A549 (cell line): ENCODE measurements at regions not wholly inside any gene's neighbourhood (a gene's known extent, or its start where the extent isn't known, plus 50 kb on each side); places are given as distances from the start of the nearest gene placed in this dataset.

ENCODE experiments used
- ATAC-seq, 2 experiments: fragments of 200-7000 bp in 1 of 2; fragments of >200 bp in 1 of 2; cut with Nextera tagmentation in 1 of 2; cut with Tn5 transposase in 1 of 2; 3 replicates each; pipeline versions ENCODE4 v1.8.0 to v1.9.1; 2018 to 2020; ENCODE audit warnings: mild to moderate bottlenecking in 1 of 2, moderate library complexity in 1 of 2
- CTCF ChIA-PET: fragments of 300-600 bp; sonication (Branson Sonifier 250); formaldehyde crosslinking; extraction: SDS; loops from one replicate; lab custom pipeline; 2021; ENCODE audit warnings: antibody characterized with exemption, inconsistent platforms; lab: Yijun Ruan, JAX
- POLR2A ChIA-PET: fragments of 350-600 bp; formaldehyde crosslinking; extraction: SDS; loops from one replicate; lab custom pipeline; 2021; ENCODE audit warnings: antibody characterized with exemption, inconsistent platforms; lab: Yijun Ruan, JAX
- DNase-seq, 2 experiments: peaks; one replicate each; pipeline versions ENCODE4 v3.0.0 to v3.0.0-alpha.2; 2011 to 2016; ENCODE audit warnings: low read depth in 1 of 2, low spot score in 1 of 2
- FAIRE-seq: peaks from 2 replicates; lab custom pipeline; 2011; peaks lifted over from hg19 to GRCh38; lab: Jason Lieb, UNC
- H3K27ac ChIP-seq, 2 experiments: fragments of >200 bp; sonication (Bioruptor Twin); formaldehyde crosslinking; 3 replicates each; pipeline ENCODE4 v1.5.1; 2016 to 2017
- H3K4me1 ChIP-seq: fragments of >200 bp; sonication (Bioruptor Twin); formaldehyde crosslinking; 3 replicates; pipeline ENCODE4 v1.6.1; 2016
- H3K4me2 ChIP-seq: fragments of >200 bp; sonication (Bioruptor Twin); formaldehyde crosslinking; 3 replicates; pipeline ENCODE4 v1.6.1; 2016
- H3K4me3 ChIP-seq: fragments of >200 bp; sonication (Bioruptor Twin); formaldehyde crosslinking; 3 replicates; pipeline ENCODE4 v1.5.1; 2016
- H3K9me3 ChIP-seq: fragments of >200 bp; sonication (Bioruptor Twin); formaldehyde crosslinking; 3 replicates; pipeline ENCODE4 v1.6.1; 2016
- CBX2 ChIP-seq: fragments of 200-600 bp; sonication (generic); IDR thresholded peaks from 2 replicates; pipeline ENCODE4 v1.6.1; 2016; ENCODE audit warnings: low read depth, mild to moderate bottlenecking, borderline replicate concordance
- EHMT2 ChIP-seq: fragments of 200-600 bp; sonication (generic); IDR thresholded peaks from 2 replicates; pipeline ENCODE4 v1.6.1; 2016; ENCODE audit warnings: antibody characterized with exemption, low read depth, mild to moderate bottlenecking, moderate library complexity
- EP300 ChIP-seq, 2 experiments: fragments of >200 bp; sonication (Bioruptor Twin); formaldehyde crosslinking; IDR thresholded peaks; 2 replicates in 1 of 2; 3 replicates in 1 of 2; pipeline ENCODE4 v1.6.1; 2016 to 2017
- ESRRA ChIP-seq: fragments of 150-350 bp; IDR thresholded peaks from 2 replicates; pipeline ENCODE4 v1.6.1; 2014; ENCODE audit warnings: mild to moderate bottlenecking, low read length, borderline replicate concordance
- FOSB ChIP-seq: fragments of 250-450 bp; sonication (Bioruptor Pico); IDR thresholded peaks from 2 replicates; pipeline ENCODE4 v1.5.0; 2020; ENCODE audit warnings: mild to moderate bottlenecking, moderate library complexity
- HDAC2 ChIP-seq: fragments of 200-600 bp; sonication (generic); IDR thresholded peaks from 2 replicates; pipeline ENCODE4 v1.6.1; 2016
- HEYL ChIP-seq: fragments of 250-450 bp; sonication (Bioruptor Pico); IDR thresholded peaks from 2 replicates; pipeline ENCODE4 v1.8.0; 2021; ENCODE audit warnings: mild to moderate bottlenecking, moderate library complexity
- HOXA7 ChIP-seq: fragments of 250-450 bp; sonication (Bioruptor Pico); IDR thresholded peaks from 2 replicates; pipeline ENCODE4 v1.5.0; 2020; ENCODE audit warnings: mild to moderate bottlenecking, moderate library complexity
- HOXB5 ChIP-seq: fragments of 250-450 bp; sonication (Bioruptor Pico); IDR thresholded peaks from 2 replicates; pipeline ENCODE4 v1.5.0; 2020; ENCODE audit warnings: mild to moderate bottlenecking, moderate library complexity
- JUNB ChIP-seq: fragments of >200 bp; sonication (Bioruptor Twin); formaldehyde crosslinking; IDR thresholded peaks from 2 replicates; pipeline ENCODE4 v1.6.1; 2016
- KDM5A ChIP-seq: fragments of 200-600 bp; sonication (generic); IDR thresholded peaks from 2 replicates; pipeline ENCODE4 v1.6.1; 2016; ENCODE audit warnings: antibody characterized with exemption, mild to moderate bottlenecking
- MAFK ChIP-seq: fragments of 450-650 bp; IDR thresholded peaks from 2 replicates; pipeline ENCODE4 v1.6.1; 2014; ENCODE audit not compliant: partially characterized antibody
- MYC ChIP-seq: IDR thresholded peaks from 2 replicates; pipeline ENCODE4 v1.6.1; 2012; ENCODE audit warnings: mild to moderate bottlenecking, inconsistent platforms, low read length, improper control_type of control experiment, borderline replicate concordance
- NPAS2 ChIP-seq: fragments of 250-450 bp; sonication (Bioruptor Pico); IDR thresholded peaks from 2 replicates; pipeline ENCODE4 v1.8.0; 2022; ENCODE audit warnings: mild to moderate bottlenecking, moderate library complexity, borderline replicate concordance
- NR3C1 ChIP-seq: fragments of >200 bp; sonication (Bioruptor Twin); formaldehyde crosslinking; IDR thresholded peaks from 3 replicates; pipeline ENCODE4 v1.6.1; 2017
- POLR2A ChIP-seq: IDR thresholded peaks from 2 replicates; pipeline ENCODE4 v1.6.1; 2012; ENCODE audit warnings: mild to moderate bottlenecking, low read length
- POLR2AphosphoS2 ChIP-seq: conservative IDR thresholded peaks from 2 replicates; pipeline ENCODE4 v1.6.1; 2012; ENCODE audit warnings: low read length, improper control_type of control experiment, inconsistent platforms
- ZNF302 ChIP-seq: fragments of 250-450 bp; sonication (Bioruptor Pico); IDR thresholded peaks from 2 replicates; pipeline ENCODE4 v1.9.0; 2021; ENCODE audit warnings: inconsistent platforms, mild to moderate bottlenecking, moderate library complexity
- WGBS: methylation state at CpG from one replicate; pipeline ENCODE4 v1.1.6; 2017; ENCODE audit errors: missing lambda C conversion rate; 5-methylcytosine and 5-hydroxymethylcytosine counted together
- TF ChIP-seq, protein P1 (sequence below): fragments of 450-650 bp; IDR thresholded peaks from 2 replicates; pipeline ENCODE4 v1.6.1; 2014; ENCODE audit warnings: antibody characterized with exemption
- TF ChIP-seq, protein P2 (sequence below): fragments of >200 bp; sonication (Bioruptor Twin); formaldehyde crosslinking; IDR thresholded peaks from 3 replicates; pipeline ENCODE4 v1.5.1; 2016
- TF ChIP-seq, protein P3 (sequence below): fragments of 250-450 bp; sonication (Bioruptor Pico); IDR thresholded peaks from 2 replicates; pipeline ENCODE4 v1.5.0; 2021; ENCODE audit warnings: mild to moderate bottlenecking, moderate library complexity, borderline replicate concordance
- TF ChIP-seq, protein P4 (sequence below): fragments of >200 bp; sonication (Bioruptor Twin); formaldehyde crosslinking; IDR thresholded peaks from 2 replicates; pipeline ENCODE4 v1.6.1; 2016
- TF ChIP-seq, protein P5 (sequence below): IDR thresholded peaks from 2 replicates; pipeline ENCODE4 v1.6.1; 2012; ENCODE audit warnings: low read depth, borderline replicate concordance

DNA sequence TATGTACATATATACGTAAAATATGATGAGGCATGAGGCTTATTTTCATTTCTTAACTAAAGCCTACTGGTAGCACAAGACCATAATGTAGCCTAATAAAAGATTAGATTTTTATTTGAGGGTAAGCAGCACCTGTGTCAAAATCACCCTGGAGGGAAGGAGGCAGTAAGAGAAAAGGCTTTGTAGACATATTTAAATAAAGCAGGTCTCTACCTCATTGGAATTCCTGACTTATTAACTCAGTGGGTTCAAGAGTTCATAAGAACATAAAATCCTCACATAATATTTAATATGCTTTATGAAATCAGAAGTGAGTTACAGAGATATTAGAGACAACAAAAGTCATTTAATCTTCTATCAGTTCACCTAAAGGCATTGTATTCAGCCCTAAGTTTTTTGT, 261.6 kb upstream of the ANKRD50 start (continued):
- no peak for TF ChIP-seq ZNF302

DNA sequence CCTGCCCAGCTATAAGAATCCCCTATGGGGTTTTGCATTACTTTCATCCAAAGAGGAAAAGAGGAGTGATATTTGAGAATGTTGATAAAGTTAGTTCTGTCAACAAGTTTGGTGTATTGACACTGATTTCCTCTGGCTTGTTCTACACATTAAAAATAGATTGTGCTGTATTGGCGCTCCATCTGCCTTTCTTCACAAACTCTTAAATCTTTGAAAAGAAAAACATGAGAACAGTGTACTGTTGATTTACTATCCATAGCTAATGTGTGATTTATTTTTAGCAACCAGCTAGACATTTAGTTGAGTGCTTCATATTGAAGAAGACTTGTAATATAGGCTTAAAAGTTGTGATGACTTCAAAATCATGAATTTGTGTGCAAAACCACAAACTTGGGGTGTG, 261.2 kb upstream of the ANKRD50 start:
- 78% methylated on average over 1 of the region's 1 CpG for WGBS
- Histone ChIP-seq H3K4me2 (no peak overlapping the region), H3K4me1 (no peaks in the 10 kb centered on the region), H3K4me3 (no peak overlapping the region), H3K27ac (no peak overlapping the region), H3K9me3 (no peaks in the 10 kb centered on the region)
- DNase-seq, result no peak
- POLR2A ChIA-PET, result no interaction called here
- CTCF ChIA-PET, result no interaction called here
- no peak for FAIRE-seq
- no peak for ATAC-seq
- TF ChIP-seq MYC, result no peak
- TF ChIP-seq HOXA7 (CRISPR knock-in tag), result no peak
- no peak for TF ChIP-seq KDM5A
- no peak for TF ChIP-seq POLR2A
- TF ChIP-seq HOXB5 (CRISPR knock-in tag), result no peak
- TF ChIP-seq NR3C1, result no peak
- no peak for TF ChIP-seq HEYL (CRISPR knock-in tag)
- TF ChIP-seq, protein P1, sequence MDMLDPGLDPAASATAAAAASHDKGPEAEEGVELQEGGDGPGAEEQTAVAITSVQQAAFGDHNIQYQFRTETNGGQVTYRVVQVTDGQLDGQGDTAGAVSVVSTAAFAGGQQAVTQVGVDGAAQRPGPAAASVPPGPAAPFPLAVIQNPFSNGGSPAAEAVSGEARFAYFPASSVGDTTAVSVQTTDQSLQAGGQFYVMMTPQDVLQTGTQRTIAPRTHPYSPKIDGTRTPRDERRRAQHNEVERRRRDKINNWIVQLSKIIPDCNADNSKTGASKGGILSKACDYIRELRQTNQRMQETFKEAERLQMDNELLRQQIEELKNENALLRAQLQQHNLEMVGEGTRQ, result no peak
- TF ChIP-seq, all 56 proteins: peak for 0

DNA sequence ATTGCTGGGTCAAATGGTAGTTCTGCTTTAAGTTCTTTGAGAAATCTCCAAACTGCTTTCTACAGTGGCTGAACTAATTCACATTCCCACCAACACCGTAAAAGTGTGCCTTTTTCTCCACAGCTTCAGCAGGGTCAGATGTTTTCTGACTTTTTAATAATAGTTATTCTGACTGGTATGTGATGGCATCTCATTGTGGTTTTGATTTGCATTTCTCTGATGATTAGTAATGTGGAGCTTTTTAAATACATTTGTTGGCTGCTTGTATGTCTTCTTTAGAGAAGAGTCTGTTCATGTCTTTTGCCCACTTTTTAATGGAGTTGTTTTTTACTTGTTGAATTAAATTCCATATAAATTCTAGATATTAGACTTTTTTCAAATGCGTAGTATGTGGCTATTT, 257.5 kb upstream of the ANKRD50 start:
- TF ChIP-seq, protein P2, sequence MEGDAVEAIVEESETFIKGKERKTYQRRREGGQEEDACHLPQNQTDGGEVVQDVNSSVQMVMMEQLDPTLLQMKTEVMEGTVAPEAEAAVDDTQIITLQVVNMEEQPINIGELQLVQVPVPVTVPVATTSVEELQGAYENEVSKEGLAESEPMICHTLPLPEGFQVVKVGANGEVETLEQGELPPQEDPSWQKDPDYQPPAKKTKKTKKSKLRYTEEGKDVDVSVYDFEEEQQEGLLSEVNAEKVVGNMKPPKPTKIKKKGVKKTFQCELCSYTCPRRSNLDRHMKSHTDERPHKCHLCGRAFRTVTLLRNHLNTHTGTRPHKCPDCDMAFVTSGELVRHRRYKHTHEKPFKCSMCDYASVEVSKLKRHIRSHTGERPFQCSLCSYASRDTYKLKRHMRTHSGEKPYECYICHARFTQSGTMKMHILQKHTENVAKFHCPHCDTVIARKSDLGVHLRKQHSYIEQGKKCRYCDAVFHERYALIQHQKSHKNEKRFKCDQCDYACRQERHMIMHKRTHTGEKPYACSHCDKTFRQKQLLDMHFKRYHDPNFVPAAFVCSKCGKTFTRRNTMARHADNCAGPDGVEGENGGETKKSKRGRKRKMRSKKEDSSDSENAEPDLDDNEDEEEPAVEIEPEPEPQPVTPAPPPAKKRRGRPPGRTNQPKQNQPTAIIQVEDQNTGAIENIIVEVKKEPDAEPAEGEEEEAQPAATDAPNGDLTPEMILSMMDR, result no peak
- TF ChIP-seq JUNB (no peak), EHMT2 (no peak), NPAS2 (no peak), ESRRA (no peak), KDM5A (no peak), CBX2 (no peak), MAFK (no peak), FOSB (CRISPR knock-in tag) (no peak), POLR2AphosphoS2 (no peak), EP300 (IDR thresholded peaks at IDR 0.05) (no peak), HDAC2 (no peak), ZNF302 (no peak), HOXA7 (CRISPR knock-in tag) (no peak)
- TF ChIP-seq, protein P3, sequence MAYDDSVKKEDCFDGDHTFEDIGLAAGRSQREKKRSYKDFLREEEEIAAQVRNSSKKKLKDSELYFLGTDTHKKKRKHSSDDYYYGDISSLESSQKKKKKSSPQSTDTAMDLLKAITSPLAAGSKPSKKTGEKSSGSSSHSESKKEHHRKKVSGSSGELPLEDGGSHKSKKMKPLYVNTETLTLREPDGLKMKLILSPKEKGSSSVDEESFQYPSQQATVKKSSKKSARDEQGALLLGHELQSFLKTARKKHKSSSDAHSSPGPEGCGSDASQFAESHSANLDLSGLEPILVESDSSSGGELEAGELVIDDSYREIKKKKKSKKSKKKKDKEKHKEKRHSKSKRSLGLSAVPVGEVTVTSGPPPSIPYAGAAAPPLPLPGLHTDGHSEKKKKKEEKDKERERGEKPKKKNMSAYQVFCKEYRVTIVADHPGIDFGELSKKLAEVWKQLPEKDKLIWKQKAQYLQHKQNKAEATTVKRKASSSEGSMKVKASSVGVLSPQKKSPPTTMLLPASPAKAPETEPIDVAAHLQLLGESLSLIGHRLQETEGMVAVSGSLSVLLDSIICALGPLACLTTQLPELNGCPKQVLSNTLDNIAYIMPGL, result no peak
- TF ChIP-seq, protein P1, result no peak
- TF ChIP-seq, protein P4, sequence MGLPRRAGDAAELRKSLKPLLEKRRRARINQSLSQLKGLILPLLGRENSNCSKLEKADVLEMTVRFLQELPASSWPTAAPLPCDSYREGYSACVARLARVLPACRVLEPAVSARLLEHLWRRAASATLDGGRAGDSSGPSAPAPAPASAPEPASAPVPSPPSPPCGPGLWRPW, result no peak
- TF ChIP-seq, protein P5, sequence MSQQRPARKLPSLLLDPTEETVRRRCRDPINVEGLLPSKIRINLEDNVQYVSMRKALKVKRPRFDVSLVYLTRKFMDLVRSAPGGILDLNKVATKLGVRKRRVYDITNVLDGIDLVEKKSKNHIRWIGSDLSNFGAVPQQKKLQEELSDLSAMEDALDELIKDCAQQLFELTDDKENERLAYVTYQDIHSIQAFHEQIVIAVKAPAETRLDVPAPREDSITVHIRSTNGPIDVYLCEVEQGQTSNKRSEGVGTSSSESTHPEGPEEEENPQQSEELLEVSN, result no peak
- Histone ChIP-seq H3K27ac (no peak overlapping the region), H3K9me3 (no peaks in the 10 kb centered on the region), H3K4me1 (no peaks in the 10 kb centered on the region), H3K4me3 (no peak overlapping the region), H3K4me2 (no peak overlapping the region)
- DNase-seq (no peak), FAIRE-seq (no peak), ATAC-seq (no peak)
- ChIA-PET POLR2A (no interaction called here), CTCF (no interaction called here)
- WGBS, result 58% methylated on average over 2 of the region's 2 CpGs
